Effector memory CD8-positive, alpha-beta T cell (primary cell): ENCODE measurements at regions not wholly inside any gene's neighbourhood (a gene's known extent, or its start where the extent isn't known, plus 50 kb on each side); places are given as distances from the start of the nearest gene placed in this dataset.
"Not testable (repeated sequence)": the region's sequence is repeated elsewhere in the genome, so short reads cannot be mapped to it uniquely, and the experiment has no call there.

Source experiments
- ATAC-seq: fragments of 150-1000 bp; cut with Tn5 transposase; replicated peaks from 2 replicates; pipeline ENCODE4 v1.10.0; 2021; ENCODE audit warnings: mild to moderate bottlenecking, moderate library complexity
- DNase-seq, 3 experiments: peaks; one replicate each; pipeline ENCODE4 v3.0.0; 2021
- H3K27ac Mint-ChIP-seq, 2 donors: one replicate each; pipeline ENCODE4 v1.8.0; 2022; ENCODE audit warnings: mild to moderate bottlenecking in 2 of 2, mixed read lengths in 2 of 2, moderate library complexity in 2 of 2
- H3K27me3 Mint-ChIP-seq, 2 donors: one replicate each; pipeline ENCODE4 v1.8.0; 2022; ENCODE audit warnings: mixed read lengths in 2 of 2
- H3K36me3 Mint-ChIP-seq: one replicate; pipeline ENCODE4 v1.8.0; 2022; ENCODE audit warnings: mild to moderate bottlenecking, moderate library complexity, mixed read lengths; ENCODE audit not compliant: insufficient read depth
- H3K4me1 Mint-ChIP-seq, 2 donors: one replicate each; pipeline ENCODE4 v1.8.0; 2022; ENCODE audit warnings: low read depth in 2 of 2, mixed read lengths in 2 of 2
- H3K4me3 Mint-ChIP-seq, 2 donors: one replicate each; pipeline ENCODE4 v1.8.0; 2022; ENCODE audit warnings: mild to moderate bottlenecking in 2 of 2, mixed read lengths in 2 of 2, moderate library complexity in 2 of 2
- H3K9me3 Mint-ChIP-seq, 2 donors: one replicate each; pipeline ENCODE4 v1.8.0; 2022; ENCODE audit warnings: mixed read lengths in 2 of 2

DNA sequence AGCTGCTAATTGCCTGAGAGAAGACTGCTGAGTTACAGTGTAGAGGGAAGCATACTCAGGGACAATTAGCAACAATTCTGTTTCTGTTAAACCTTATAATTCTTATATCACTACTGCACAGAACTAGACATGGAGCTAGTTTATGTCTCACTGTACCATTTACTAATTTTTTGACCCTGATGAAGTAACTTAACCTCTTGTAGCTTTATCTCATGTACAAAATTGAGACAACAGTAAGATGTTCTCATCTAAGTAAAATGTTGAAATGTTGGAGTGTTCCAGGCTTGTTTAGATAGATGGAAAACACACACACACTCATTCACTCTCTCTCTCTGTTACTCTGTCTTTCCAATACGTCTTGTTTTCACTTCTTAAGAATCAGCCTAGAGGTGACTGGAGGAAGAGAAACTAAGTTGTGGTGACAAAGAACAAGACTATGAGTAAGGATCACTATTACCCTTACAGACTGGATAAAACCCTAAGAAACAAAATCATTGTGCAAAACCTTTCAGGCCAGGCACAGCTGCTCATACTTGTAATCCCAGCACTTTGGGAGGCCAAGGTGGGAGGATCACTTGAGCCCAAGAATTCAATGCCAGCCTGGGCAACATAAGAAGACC, 107.8 kb downstream of the FAM72C start:
- not testable (repeated sequence) for ATAC-seq, H3K36me3 Mint-ChIP-seq, H3K27ac Mint-ChIP-seq, H3K4me3 Mint-ChIP-seq, H3K9me3 Mint-ChIP-seq, H3K27me3 Mint-ChIP-seq, DNase-seq, H3K4me1 Mint-ChIP-seq

GRCh38 chr1:143862722-143863121, 109.1 kb downstream of the FAM72C start:
- not testable (repeated sequence) for ATAC-seq, H3K4me3 Mint-ChIP-seq, H3K36me3 Mint-ChIP-seq, H3K27ac Mint-ChIP-seq, H3K27me3 Mint-ChIP-seq, H3K4me1 Mint-ChIP-seq, DNase-seq, H3K9me3 Mint-ChIP-seq

DNA sequence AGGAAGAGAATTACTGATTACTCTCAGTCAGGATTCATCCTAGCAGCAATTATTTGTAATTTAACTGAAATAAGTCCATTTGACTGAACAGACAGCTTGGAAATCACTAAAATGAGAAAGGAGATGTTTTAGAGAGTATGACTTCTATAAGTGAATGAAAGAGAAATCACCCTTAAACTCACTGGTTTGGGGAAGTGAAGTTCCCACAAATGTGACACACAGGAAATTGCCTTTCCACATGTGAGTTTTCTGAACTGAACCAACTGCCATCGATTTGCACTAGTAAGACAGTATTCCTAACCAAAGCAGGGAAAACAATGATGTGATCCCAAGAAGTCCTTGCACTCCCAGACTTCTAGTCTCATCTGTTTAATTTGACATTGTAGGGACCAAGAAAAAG, 110.5 kb downstream of the FAM72C start:
- H3K4me3 Mint-ChIP-seq, H3K27me3 Mint-ChIP-seq, H3K36me3 Mint-ChIP-seq, H3K9me3 Mint-ChIP-seq, DNase-seq, ATAC-seq, H3K27ac Mint-ChIP-seq, H3K4me1 Mint-ChIP-seq: not testable (repeated sequence)

DNA sequence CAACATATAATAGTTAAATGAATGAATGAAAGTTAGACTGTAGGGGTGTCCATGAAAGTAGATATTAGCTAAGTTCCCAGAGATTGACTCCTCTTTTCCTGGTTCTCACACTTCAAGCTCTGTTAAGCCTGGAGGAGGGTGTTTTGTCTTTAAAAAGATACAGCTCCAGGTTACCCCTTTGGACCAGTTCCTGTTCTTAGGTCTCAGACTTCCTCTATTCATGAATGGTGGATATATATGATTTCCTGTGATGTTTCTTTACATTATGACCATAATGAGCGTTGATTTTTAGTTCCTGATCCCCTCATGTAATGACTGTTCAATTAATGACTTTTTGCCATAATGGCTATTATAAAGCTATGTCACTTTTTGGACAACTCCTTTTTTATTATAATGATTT, 115.9 kb downstream of the FAM72C start:
- H3K36me3 Mint-ChIP-seq, H3K4me1 Mint-ChIP-seq, DNase-seq, H3K9me3 Mint-ChIP-seq, H3K27ac Mint-ChIP-seq, H3K27me3 Mint-ChIP-seq, ATAC-seq, H3K4me3 Mint-ChIP-seq: not testable (repeated sequence)

- not testable (repeated sequence) for H3K27ac Mint-ChIP-seq, H3K27me3 Mint-ChIP-seq, H3K4me1 Mint-ChIP-seq, H3K4me3 Mint-ChIP-seq, ATAC-seq, DNase-seq, H3K36me3 Mint-ChIP-seq, H3K9me3 Mint-ChIP-seq
Observed at GRCh38 chr1:143854069-143854468, 117.7 kb downstream of the FAM72C start.

DNA sequence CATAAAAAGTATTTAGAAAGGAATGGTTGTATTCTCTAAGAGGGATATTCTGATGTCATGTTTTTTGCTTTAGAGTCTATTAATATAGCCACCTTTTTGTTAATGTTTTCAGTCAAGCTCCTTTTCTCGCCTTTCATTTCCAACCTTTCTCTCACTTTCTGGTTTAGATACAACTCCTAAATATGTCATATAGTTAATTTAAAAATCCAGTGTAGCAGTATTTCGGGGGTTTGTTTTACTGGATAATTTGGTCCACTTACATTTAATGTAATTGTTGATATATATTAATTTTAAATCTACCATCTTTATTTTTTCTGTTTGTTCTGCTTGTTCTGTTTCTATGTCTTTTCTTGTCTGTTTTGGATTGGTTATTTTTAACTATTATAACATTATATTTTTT, 121.1 kb downstream of the FAM72C start:
- not testable (repeated sequence) for DNase-seq, H3K4me3 Mint-ChIP-seq, H3K27ac Mint-ChIP-seq, H3K36me3 Mint-ChIP-seq, H3K4me1 Mint-ChIP-seq, H3K27me3 Mint-ChIP-seq, H3K9me3 Mint-ChIP-seq, ATAC-seq

- ATAC-seq: not testable (repeated sequence)
Observed at GRCh38 chr1:143848859-143849258, 122.9 kb downstream of the FAM72C start.

DNA sequence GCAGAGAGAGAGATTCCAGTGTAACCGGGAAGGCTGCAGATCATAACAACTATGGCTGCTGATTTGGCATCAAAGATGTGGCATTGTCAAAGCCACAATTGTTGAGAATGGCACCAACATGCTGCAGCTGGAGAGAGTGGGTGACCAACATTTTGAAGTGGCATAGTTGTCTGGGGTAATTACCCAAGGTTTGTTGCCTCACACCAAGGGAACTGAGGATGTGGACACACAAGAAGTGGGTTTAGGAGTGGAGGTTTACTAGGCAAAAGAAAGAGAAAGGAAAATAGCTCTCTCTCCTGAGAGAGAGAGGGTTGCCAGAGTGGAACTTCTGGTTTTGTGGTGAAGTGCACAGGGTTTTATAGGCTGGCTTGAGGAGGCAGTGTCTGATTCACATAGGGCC, 126.6 kb downstream of the FAM72C start:
- not testable (repeated sequence) for H3K4me1 Mint-ChIP-seq, DNase-seq, H3K27me3 Mint-ChIP-seq, H3K36me3 Mint-ChIP-seq, H3K9me3 Mint-ChIP-seq, H3K27ac Mint-ChIP-seq, ATAC-seq, H3K4me3 Mint-ChIP-seq

More at GRCh38 chr1:143848859-143849258, 122.9 kb downstream of the FAM72C start:
- H3K36me3 Mint-ChIP-seq, DNase-seq, H3K9me3 Mint-ChIP-seq, H3K27me3 Mint-ChIP-seq, H3K27ac Mint-ChIP-seq, H3K4me1 Mint-ChIP-seq, H3K4me3 Mint-ChIP-seq: not testable (repeated sequence)

DNA sequence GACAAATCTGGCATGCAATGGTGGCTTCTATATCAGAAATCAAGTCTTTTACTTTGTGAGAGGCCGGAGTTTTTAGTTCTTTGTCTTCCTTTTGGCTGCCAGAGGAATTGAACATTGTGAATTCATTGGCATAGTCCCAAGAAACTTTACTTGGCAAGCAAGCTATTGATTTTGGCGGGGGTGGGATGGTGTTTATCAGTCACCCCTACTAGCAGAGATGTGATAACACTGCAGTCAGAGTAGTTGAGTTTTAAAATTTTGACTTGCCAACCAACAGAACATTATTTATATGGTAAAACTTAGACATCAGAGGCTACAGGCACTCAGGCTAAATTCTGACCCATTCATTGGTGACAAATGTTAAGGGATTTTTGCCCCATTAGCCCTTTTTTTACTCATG, 129.7 kb downstream of the FAM72C start:
- H3K4me1 Mint-ChIP-seq, DNase-seq, H3K36me3 Mint-ChIP-seq, H3K27ac Mint-ChIP-seq, ATAC-seq, H3K9me3 Mint-ChIP-seq, H3K4me3 Mint-ChIP-seq: not testable (repeated sequence)
- H3K27me3 Mint-ChIP-seq: peaks cover 0 to 20% of the 10 kb centered on the region in 2 donors

GRCh38 chr1:143839182-143839581, 132.6 kb downstream of the FAM72C start:
- not testable (repeated sequence) for H3K36me3 Mint-ChIP-seq
- ATAC-seq: peak; percentile 54

DNA sequence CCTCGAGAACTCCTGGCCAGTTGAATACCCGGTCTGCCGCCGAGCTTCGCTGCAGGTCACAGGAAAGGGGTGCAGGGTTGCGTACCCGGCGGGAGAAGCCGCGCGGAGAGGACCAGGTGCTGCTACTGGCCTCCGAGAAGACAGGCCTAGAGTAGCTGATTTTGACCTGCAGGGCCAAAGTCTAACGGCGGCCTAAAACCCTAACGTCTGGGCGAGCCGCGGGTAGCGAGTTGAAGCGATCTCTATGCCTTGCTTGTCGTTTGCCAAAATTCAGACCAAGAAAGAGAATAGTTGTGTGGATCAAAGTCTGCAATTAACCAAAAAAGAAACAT, 133.2 kb downstream of the FAM72C start:
- H3K9me3 Mint-ChIP-seq, H3K4me3 Mint-ChIP-seq, H3K36me3 Mint-ChIP-seq, H3K27ac Mint-ChIP-seq, DNase-seq, H3K4me1 Mint-ChIP-seq, ATAC-seq: not testable (repeated sequence)
- peaks cover 0 to 10% of the 10 kb centered on the region in 2 donors for H3K27me3 Mint-ChIP-seq

More at GRCh38 chr1:143839182-143839581, 132.6 kb downstream of the FAM72C start:
- H3K4me1 Mint-ChIP-seq, DNase-seq, H3K4me3 Mint-ChIP-seq, H3K27ac Mint-ChIP-seq, H3K9me3 Mint-ChIP-seq: not testable (repeated sequence)
- H3K27me3 Mint-ChIP-seq: peaks cover 0 to 10% of the 10 kb centered on the region in 2 donors

- not testable (repeated sequence) for H3K27ac Mint-ChIP-seq, H3K36me3 Mint-ChIP-seq, DNase-seq, ATAC-seq, H3K4me1 Mint-ChIP-seq, H3K9me3 Mint-ChIP-seq, H3K4me3 Mint-ChIP-seq
- peaks cover 0 to 10% of the 10 kb centered on the region in 2 donors for H3K27me3 Mint-ChIP-seq
Observed at GRCh38 chr1:143837924-143838597, 133.7 kb downstream of the FAM72C start.

- H3K4me1 Mint-ChIP-seq, H3K4me3 Mint-ChIP-seq, H3K9me3 Mint-ChIP-seq, H3K27me3 Mint-ChIP-seq, H3K27ac Mint-ChIP-seq, H3K36me3 Mint-ChIP-seq, DNase-seq: not testable (repeated sequence)
- peak; percentile 36 for ATAC-seq
Observed at GRCh38 chr1:143833376-143833775, 138.4 kb downstream of the FAM72C start.

- not testable (repeated sequence) for DNase-seq, H3K9me3 Mint-ChIP-seq, H3K36me3 Mint-ChIP-seq, H3K27me3 Mint-ChIP-seq, H3K4me1 Mint-ChIP-seq, ATAC-seq, H3K4me3 Mint-ChIP-seq, H3K27ac Mint-ChIP-seq
Observed at GRCh38 chr1:143832379-143832716, 139.4 kb downstream of the FAM72C start.
